GM23248 (cell line): ENCODE measurements at regions not wholly inside any gene's neighbourhood (a gene's known extent, or its start where the extent isn't known, plus 50 kb on each side); places are given as distances from the start of the nearest gene placed in this dataset.

Experiments used
- EZH2 ChIP-seq: fragments of 200-600 bp; sonication (generic); IDR thresholded peaks from 2 replicates; pipeline ENCODE4 v1.6.1; 2018; ENCODE audit warnings: antibody characterized with exemption, mild to moderate bottlenecking; ENCODE audit not compliant: insufficient read depth, poor library complexity, severe bottlenecking
- EZH2phosphoT487 ChIP-seq: fragments of 200-600 bp; sonication (generic); IDR thresholded peaks from 2 replicates; pipeline ENCODE4 v1.6.1; 2018; ENCODE audit warnings: antibody characterized with exemption, moderate library complexity, mild to moderate bottlenecking, low read depth; ENCODE audit not compliant: insufficient read depth

GRCh38 chr2:15082105-15083058 is 449.9 kb downstream of the LRATD1 start:
- TF ChIP-seq EZH2 (no peak), EZH2phosphoT487 (no peak)
